ENCODE measurements at regions not wholly inside any gene's neighbourhood (a gene's known extent, or its start where the extent isn't known, plus 50 kb on each side); places are given as distances from the start of the nearest gene placed in this dataset.
"Not testable (repeated sequence)": the region's sequence is repeated elsewhere in the genome, so short reads cannot be mapped to it uniquely, and the experiment has no call there.

DNA sequence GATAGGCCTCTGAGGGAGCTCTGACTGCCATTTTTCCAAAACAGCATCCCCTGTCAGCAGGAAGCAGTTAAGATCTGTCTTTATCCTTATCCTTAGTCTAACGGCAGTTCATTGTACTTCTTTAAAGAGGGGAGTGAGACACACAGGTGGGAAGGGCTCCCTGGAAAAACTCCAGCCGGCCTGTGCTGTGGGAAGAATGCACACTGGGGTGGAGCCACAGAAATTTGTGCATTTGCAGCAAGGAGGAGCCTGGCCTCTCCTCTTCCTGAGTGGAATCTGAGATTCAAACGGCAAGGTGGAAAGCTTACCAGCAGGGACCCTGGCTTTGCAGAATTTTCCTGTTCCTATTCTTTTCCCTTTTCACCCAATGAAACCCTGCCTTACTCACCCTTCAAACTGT is 1209.4 kb downstream of the ROBO2 start:
- TF ChIP-seq, protein P1, sequence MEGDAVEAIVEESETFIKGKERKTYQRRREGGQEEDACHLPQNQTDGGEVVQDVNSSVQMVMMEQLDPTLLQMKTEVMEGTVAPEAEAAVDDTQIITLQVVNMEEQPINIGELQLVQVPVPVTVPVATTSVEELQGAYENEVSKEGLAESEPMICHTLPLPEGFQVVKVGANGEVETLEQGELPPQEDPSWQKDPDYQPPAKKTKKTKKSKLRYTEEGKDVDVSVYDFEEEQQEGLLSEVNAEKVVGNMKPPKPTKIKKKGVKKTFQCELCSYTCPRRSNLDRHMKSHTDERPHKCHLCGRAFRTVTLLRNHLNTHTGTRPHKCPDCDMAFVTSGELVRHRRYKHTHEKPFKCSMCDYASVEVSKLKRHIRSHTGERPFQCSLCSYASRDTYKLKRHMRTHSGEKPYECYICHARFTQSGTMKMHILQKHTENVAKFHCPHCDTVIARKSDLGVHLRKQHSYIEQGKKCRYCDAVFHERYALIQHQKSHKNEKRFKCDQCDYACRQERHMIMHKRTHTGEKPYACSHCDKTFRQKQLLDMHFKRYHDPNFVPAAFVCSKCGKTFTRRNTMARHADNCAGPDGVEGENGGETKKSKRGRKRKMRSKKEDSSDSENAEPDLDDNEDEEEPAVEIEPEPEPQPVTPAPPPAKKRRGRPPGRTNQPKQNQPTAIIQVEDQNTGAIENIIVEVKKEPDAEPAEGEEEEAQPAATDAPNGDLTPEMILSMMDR (IDR thresholded peaks at IDR 0.05; ENCODE audit: insufficient read depth, missing control alignments), result no peak
- FAIRE-seq, result no peak

DNA sequence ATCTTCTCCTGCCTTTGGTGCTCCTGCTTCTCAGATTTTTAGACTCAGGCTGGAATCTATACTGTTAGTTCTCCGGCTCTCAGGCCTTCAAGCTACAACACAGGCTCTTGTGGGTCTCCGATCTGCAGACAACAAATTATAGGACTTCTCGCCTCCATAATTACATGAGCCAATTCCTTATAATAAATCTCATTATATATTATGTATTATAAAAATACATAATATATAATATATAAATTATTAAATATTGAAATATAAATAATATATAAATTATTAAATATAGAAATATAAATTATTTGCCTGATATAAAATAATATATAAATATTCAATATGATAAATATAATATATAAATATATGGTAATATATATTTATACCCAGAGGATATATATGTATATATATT is 1214.0 kb downstream of the ROBO2 start:
- DNase-seq (ENCODE audit: insufficient read length, low spot score) (no peak), FAIRE-seq (no peak)

More for the DNA sequence above, 1209.4 kb downstream of the ROBO2 start:
- no peak for DNase-seq (ENCODE audit: insufficient read length, low spot score)

DNA sequence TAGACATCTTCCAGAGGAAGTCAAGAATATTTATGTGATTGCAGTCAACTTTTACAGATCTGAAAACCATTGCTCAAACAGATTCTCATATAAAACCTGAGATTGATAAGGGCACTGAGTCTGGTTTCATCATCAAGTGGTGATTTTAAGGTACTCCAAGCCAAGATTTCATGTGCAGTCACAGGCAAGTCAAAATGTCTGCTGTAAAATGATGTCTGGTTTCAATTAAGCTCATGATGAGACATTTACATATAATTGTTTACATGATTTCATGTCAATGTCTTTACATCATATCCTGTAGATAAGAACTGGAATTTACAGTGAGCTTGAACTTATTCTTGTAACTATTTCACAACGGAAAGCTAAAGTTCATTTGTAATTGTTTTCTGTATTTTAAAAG is 1215.5 kb downstream of the ROBO2 start:
- DNase-seq (ENCODE audit: insufficient read length, low spot score), result no peak
- no peak for FAIRE-seq

More for the DNA sequence above, 1214.0 kb downstream of the ROBO2 start:
- TF ChIP-seq, protein P1 (IDR thresholded peaks at IDR 0.05; ENCODE audit: insufficient read depth, missing control alignments), result no peak

DNA sequence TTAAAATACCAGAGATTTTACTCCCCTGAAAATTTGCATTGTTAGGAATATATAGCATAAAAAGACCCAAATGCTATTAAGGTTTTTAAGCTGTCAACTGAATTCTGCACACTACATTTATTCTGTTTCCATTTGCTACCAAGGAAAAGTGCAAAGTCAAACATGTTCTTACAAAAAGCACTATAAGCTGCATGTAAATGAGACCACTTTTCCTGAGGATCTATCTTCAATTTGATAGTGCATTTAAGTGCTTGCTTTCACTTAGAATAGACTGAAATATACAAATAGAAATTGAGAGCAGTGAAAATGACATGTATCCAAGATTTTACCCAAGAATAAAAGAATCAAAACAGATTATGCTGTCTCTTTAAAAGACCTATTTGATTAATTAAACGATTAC is 1216.2 kb downstream of the ROBO2 start:
- FAIRE-seq (no peak), DNase-seq (ENCODE audit: insufficient read length, low spot score) (no peak)
- TF ChIP-seq, protein P1 (IDR thresholded peaks at IDR 0.05; ENCODE audit: insufficient read depth, missing control alignments), result no peak

More for the DNA sequence above, 1215.5 kb downstream of the ROBO2 start:
- TF ChIP-seq, protein P1 (IDR thresholded peaks at IDR 0.05; ENCODE audit: insufficient read depth, missing control alignments), result no peak

DNA sequence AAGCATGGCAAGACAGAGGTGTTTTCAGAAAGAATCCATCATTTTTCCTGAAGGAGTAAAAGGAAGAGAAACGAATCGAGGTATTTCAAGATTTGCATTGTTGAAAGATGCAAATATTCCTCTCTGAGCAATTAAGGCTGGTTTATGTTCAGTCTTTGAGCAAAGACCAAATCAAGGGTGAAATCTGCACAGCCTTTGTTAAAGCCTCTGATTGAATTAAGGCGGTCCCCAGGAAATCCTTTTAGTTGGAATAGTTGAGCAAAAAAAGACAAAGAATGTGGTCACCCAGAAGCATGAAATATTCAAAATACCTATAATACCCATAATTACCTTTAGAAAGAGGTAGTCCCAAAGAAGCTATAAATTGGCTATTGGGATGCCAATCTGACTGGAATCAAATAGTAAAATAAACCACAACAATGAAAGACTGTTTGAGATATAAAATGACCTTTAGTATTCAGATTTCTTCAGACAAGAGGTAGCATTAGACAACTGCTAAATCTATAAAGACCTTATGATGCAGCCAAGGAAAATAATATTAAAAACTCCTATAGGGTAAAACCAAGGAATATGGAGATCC is 1218.1 kb downstream of the ROBO2 start:
- TF ChIP-seq, protein P1 (IDR thresholded peaks at IDR 0.05; ENCODE audit: insufficient read depth, missing control alignments), result no peak
- FAIRE-seq (no peak), DNase-seq (ENCODE audit: insufficient read length, low spot score) (no peak)

DNA sequence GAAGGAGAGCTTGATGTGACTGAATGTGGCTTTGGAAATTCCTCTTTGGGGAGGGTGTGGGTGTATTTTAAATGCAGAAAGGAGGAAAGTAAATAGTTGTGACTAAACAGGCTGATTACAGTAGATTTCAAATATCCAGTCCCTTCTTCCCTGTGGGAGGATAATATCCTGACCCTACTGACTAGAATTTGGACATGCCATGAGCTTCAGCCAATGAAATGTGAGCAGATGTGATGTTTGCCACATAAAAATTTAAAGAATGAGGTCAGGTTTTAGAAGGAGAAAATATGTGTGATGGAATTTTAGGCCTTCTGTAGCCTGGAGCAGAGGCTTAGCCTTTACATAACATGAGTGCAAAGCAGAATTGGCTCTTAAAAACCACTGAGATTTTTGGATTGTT is 1218.9 kb downstream of the ROBO2 start:
- DNase-seq (ENCODE audit: insufficient read length, low spot score) (no peak), FAIRE-seq (no peak)
- TF ChIP-seq, protein P1 (IDR thresholded peaks at IDR 0.05; ENCODE audit: insufficient read depth, missing control alignments), result no peak

DNA sequence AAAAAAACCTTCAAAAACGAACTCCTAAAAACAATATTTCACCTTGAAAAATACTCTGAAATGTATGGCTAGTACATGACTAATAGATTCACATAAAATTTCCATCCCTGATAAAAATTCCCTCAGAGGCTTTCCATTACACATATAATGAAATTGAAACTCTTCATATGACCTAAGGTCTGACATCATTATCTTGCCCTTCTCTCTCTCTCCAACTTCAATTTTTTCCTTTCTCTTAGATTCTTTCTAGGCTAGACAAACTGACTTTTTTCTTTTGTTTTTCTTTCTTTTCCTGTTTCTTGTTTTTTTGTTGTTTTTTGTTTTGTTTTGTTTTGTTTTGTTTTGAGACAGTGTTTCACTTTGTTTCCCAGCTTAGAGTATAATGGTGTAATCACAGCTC is 1220.5 kb downstream of the ROBO2 start:
- FAIRE-seq, result no peak
- TF ChIP-seq, protein P1 (IDR thresholded peaks at IDR 0.05; ENCODE audit: insufficient read depth, missing control alignments), result no peak

DNA sequence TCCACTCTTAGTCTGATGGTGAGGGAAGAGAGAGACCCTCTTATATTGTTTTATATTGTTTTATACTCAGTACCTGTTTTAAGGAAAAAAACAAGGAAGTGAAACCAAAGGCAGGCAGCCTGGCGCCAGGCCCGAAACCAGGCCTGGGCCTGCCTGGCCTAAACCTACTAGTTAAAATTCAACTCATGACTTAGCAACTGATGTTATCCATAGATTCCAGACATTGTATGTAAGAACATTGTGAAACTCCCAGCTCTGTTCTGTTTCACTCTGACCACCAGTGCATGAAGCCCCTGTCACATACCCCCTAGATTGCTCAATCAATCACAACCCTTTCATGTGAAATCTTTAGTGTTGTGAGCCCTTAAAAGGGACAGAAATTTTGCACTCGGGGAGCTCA is 1226.7 kb downstream of the ROBO2 start:
- not testable (repeated sequence) for DNase-seq (ENCODE audit: insufficient read length, low spot score); FAIRE-seq

More for the DNA sequence above, 1220.5 kb downstream of the ROBO2 start:
- DNase-seq (ENCODE audit: insufficient read length, low spot score), result no peak

All from D721Med (cell line).